GM12892 (cell line): ENCODE measurements at regions not wholly inside any gene's neighbourhood (a gene's known extent, or its start where the extent isn't known, plus 50 kb on each side); places are given as distances from the start of the nearest gene placed in this dataset.

Source experiments
- DNase-seq: peaks from one replicate; pipeline ENCODE4 v3.0.0; 2011; ENCODE audit not compliant: insufficient read length
- FAIRE-seq: peaks from 2 replicates; lab custom pipeline; 2011; peaks lifted over from hg19 to GRCh38; lab: Jason Lieb, UNC
- POLR2A ChIP-seq: IDR thresholded peaks from 2 replicates; pipeline ENCODE4 v1.6.1; 2011; ENCODE audit warnings: low read depth, low read length, control low read depth
- POLR2AphosphoS5 ChIP-seq: IDR thresholded peaks from 2 replicates; pipeline ENCODE4 v1.6.1; 2011; ENCODE audit warnings: low read depth, low read length, control low read depth
- TAF1 ChIP-seq: IDR thresholded peaks from 2 replicates; pipeline ENCODE4 v1.6.1; 2011; ENCODE audit warnings: low read depth, mild to moderate bottlenecking, control low read depth, low read length, borderline replicate concordance

GRCh38 chr6:44056392-44057237, 70.6 kb downstream of the MRPL14 start:
- no peak for DNase-seq
- FAIRE-seq: no peak

GRCh38 chr6:44054721-44055559, 72.3 kb downstream of the MRPL14 start:
- FAIRE-seq (no peak), DNase-seq (no peak)
- TF ChIP-seq POLR2A (no peak), TAF1 (no peak), POLR2AphosphoS5 (no peak)

More at GRCh38 chr6:44056392-44057237, 70.6 kb downstream of the MRPL14 start:
- TF ChIP-seq POLR2AphosphoS5: no peak
- no peak for TF ChIP-seq TAF1
- no peak for TF ChIP-seq POLR2A

- no peak for DNase-seq
- TF ChIP-seq POLR2AphosphoS5 (no peak), POLR2A (no peak), TAF1 (no peak)
- FAIRE-seq: no peak
Observed at GRCh38 chr6:44053760-44054556, 73.3 kb downstream of the MRPL14 start.

GRCh38 chr6:44053106-44053756, 74.0 kb downstream of the MRPL14 start:
- DNase-seq (no peak), FAIRE-seq (no peak)
- TF ChIP-seq TAF1: no peak

- no peak for DNase-seq
- FAIRE-seq: no peak
- TF ChIP-seq POLR2A (no peak), TAF1 (no peak), POLR2AphosphoS5 (no peak)
Observed at GRCh38 chr6:44052419-44053023, 74.7 kb downstream of the MRPL14 start.

- no peak for FAIRE-seq
- no peak for TF ChIP-seq POLR2A
- no peak for TF ChIP-seq POLR2AphosphoS5
- no peak for TF ChIP-seq TAF1
- DNase-seq: no peak
Observed at GRCh38 chr6:44051515-44051914, 75.7 kb downstream of the MRPL14 start.

GRCh38 chr6:44050872-44051505, 76.3 kb downstream of the MRPL14 start:
- FAIRE-seq: no peak
- TF ChIP-seq POLR2AphosphoS5 (no peak), POLR2A (no peak)
- DNase-seq: no peak

GRCh38 chr6:44049989-44050871, 77.0 kb downstream of the MRPL14 start:
- no peak for FAIRE-seq
- no peak for TF ChIP-seq POLR2A
- no peak for TF ChIP-seq TAF1
- TF ChIP-seq POLR2AphosphoS5: no peak
- DNase-seq: no peak
